ENCODE measurements at regions not wholly inside any gene's neighbourhood (a gene's known extent, or its start where the extent isn't known, plus 50 kb on each side); places are given as distances from the start of the nearest gene placed in this dataset.

- no peak for DNase-seq (ENCODE audit: extremely low read depth, low read depth)
- TF ChIP-seq CTCF (IDR thresholded peaks at IDR 0.05; ENCODE audit: low read depth, low read length) = no peak
Observed at GRCh38 chr11:113623114-113623513, 83.0 kb downstream of the TMPRSS5 start.

GRCh38 chr11:113618360-113618759 lies 87.7 kb downstream of the TMPRSS5 start:
- TF ChIP-seq CTCF (IDR thresholded peaks at IDR 0.05; ENCODE audit: low read depth, low read length) = no peak
- DNase-seq (ENCODE audit: extremely low read depth, low read depth) = no peak

- no peak for DNase-seq (ENCODE audit: extremely low read depth, low read depth)
- TF ChIP-seq CTCF (IDR thresholded peaks at IDR 0.05; ENCODE audit: low read depth, low read length) = no peak
Observed at GRCh38 chr11:113615773-113616172, 90.3 kb downstream of the TMPRSS5 start.

- TF ChIP-seq CTCF (IDR thresholded peaks at IDR 0.05; ENCODE audit: low read depth, low read length) = no peak
- DNase-seq (ENCODE audit: extremely low read depth, low read depth) = no peak
Observed at GRCh38 chr11:113615098-113615497, 91.0 kb downstream of the TMPRSS5 start.

- no peak for TF ChIP-seq CTCF (IDR thresholded peaks at IDR 0.05; ENCODE audit: low read depth, low read length)
- DNase-seq (ENCODE audit: extremely low read depth, low read depth) = no peak
Observed at GRCh38 chr11:113614097-113614496, 92.0 kb downstream of the TMPRSS5 start.

- no peak for TF ChIP-seq CTCF (IDR thresholded peaks at IDR 0.05; ENCODE audit: low read depth, low read length)
Observed at GRCh38 chr11:113613619-113614018, 92.5 kb downstream of the TMPRSS5 start.

GRCh38 chr11:113604186-113604585 lies 101.9 kb downstream of the TMPRSS5 start:
- DNase-seq (ENCODE audit: extremely low read depth, low read depth) = no peak
- TF ChIP-seq CTCF (IDR thresholded peaks at IDR 0.05; ENCODE audit: low read depth, low read length) = no peak

More at GRCh38 chr11:113613619-113614018, 92.5 kb downstream of the TMPRSS5 start:
- no peak for DNase-seq (ENCODE audit: extremely low read depth, low read depth)

All from AG09319 (cell line).